HG03521 (cell line): ENCODE measurements at regions not wholly inside any gene's neighbourhood (a gene's known extent, or its start where the extent isn't known, plus 50 kb on each side); places are given as distances from the start of the nearest gene placed in this dataset.
"Not testable (repeated sequence)": the region's sequence is repeated elsewhere in the genome, so short reads cannot be mapped to it uniquely, and the experiment has no call there.

Source experiments
- ATAC-seq: cut with Tn5 transposase; IDR thresholded peaks from one replicate; pipeline ENCODE4 v1.9.1; 2021; ENCODE audit warnings: mild to moderate bottlenecking, moderate library complexity; ENCODE audit not compliant: unreplicated experiment

DNA sequence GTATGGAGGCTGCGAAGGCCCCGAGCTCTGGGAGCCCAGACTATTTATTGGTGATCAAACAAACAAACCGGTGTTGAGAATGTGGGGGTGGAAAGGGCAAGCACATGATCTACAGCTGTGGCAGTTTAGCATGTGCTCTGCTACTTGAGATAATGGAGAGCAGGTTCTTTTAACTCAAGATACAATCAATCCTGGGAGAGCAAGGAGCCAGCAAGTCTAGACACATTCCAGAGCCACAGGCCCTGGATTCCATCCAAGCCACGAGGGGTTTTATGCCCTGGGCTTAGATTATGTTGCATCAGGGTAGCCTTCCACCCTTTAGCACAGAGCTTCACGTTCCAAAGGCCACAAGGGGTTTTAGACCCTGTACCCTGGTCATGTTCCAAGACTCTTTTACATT lies 355.9 kb upstream of the ARID1B start:
- ATAC-seq, result not testable (repeated sequence)

DNA sequence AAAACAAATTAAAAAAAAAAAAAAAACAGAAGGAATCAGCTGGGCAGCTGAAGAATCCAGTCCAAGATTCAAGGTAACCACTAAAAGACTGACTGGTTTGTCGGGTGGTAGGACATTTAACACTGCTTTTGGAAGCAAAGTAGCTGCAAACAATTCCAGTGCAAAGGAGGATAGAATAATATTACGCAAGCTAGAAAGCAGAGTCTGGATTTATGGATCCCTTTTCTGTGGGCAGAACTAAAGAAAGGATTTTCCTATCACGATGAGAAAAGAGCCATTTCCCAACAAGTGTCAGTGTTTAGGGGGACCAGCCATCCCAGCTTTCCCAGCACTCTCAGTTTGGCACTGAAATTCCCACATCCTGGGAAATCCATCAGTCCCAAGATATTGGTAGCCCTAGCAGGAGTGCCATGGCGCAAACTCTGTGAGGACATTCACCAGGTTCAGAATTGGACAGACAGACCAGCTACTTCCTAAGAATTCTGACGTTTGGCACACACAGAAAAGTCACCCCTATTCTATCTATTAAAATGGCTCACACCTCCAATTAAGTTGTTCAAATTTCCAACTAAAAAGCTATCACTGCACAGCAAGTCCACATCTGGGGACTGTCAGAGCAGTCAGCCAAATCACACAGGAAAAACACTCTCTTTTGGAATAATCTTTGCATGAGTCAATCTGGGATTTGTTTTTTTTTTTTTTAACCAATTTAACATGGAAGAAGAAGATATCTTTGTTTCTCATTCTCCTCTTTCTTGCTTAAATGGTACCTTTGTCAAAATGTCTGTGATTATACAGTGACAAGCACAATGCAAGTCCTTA lies 356.8 kb upstream of the ARID1B start:
- ATAC-seq, result no peak

DNA sequence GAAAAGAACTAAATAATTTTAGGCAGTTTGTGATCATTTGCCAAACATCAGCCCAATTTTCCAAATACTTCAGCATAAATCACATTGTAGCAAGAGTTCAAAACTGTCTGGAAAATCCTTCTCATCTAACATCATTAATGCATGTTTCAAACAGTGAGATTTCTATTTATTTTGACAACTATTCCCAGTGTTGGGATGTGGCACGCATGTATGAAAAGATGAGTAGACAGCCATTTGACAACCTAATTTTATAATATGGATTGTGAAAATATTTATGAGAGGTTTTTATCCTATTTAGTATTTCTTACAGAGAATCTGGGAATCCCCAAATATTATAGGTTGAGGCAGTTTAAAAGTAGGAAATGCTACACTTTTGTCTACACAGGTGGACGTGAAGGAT lies 357.6 kb upstream of the ARID1B start:
- no peak for ATAC-seq

DNA sequence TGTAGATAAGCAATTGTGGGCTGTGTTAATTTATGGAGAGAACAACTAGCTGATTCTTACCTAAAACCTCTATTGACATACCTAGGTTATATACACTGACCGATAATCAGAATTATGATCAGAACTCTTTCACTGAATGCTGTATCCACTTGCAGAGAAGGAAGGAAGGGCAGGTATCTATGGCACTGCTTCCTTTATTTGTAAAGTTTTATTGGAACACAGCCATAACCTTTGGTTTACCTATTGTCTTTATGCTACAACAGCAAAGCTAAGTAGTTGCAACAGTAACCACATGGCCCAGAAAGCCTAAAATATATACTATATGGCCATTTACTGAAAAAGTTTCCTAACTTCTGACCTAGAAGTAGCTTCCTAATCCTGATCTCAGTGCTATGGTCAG lies 358.9 kb upstream of the ARID1B start:
- no peak for ATAC-seq

DNA sequence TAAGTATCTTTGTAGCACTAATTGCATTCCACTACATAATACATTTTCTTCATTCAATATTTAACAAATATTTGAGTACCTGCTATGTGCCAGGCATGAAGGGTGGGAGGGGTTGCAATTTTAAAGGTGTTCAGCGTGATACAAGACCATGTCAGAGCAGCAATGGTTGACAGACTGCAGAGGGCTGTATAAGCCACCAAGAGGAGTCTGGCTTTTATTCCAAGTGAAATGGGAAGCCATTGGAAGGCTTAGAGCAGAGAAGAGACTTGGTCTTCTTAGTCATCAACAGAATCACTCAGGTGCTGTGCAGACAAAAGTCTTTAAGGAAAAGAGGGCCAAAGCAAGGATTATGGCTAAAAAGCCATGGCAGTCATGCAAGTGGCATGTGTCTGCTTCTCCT lies 360.8 kb upstream of the ARID1B start:
- no peak for ATAC-seq

DNA sequence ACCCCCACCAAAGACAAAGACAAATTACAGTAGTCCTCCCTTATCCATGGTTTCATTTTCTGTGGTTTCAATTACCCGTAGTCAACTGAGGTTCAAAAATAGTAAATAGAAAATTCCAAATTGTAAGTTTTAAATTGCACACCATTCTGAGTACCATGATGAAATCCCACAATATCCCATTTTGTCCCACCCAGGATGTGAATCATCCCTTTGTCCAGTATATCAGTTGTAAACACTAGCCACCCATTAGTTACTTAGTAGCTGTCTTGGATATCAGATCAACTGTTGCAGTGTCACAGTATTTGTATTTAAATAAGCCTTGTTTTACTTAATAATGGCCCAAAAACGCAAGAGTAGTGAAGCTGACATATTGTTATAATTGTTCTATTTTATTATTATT lies 364.0 kb upstream of the ARID1B start:
- no peak for ATAC-seq

DNA sequence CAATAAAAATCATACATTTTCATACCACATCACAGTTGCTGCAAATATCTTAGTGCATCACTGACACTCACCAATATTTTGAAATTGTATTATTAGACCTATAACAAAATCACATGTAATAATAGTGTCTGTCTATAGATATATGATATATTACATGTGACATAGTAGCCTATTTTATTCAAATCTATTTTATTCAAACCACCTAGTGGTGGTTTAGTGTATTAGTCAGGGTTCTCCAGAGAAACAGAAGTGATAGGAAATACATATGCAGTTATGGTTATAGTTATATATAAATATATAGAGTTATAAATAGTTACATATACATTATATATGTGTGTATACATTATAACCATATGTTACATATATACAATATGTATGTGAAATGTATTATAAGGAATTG lies 366.5 kb upstream of the ARID1B start:
- no peak for ATAC-seq

DNA sequence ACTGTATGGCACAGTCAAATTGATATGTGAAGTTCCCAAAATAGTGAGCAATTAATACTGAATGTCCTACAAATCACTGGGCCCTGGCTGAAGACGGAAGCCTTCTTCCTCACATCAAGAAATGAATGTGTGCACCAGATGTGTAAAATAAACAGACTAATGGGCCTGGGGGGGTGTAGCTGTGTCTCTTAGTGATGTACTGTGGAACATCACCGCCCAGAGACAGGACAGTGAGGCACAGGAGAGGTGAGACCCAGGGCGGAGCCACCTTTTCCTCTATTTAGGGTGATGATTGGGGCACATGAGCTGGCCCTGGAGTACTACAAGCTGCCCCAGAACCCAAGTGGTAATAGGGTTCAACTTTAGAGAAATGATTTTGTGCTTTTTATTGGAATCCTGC lies 368.5 kb upstream of the ARID1B start:
- no peak for ATAC-seq

DNA sequence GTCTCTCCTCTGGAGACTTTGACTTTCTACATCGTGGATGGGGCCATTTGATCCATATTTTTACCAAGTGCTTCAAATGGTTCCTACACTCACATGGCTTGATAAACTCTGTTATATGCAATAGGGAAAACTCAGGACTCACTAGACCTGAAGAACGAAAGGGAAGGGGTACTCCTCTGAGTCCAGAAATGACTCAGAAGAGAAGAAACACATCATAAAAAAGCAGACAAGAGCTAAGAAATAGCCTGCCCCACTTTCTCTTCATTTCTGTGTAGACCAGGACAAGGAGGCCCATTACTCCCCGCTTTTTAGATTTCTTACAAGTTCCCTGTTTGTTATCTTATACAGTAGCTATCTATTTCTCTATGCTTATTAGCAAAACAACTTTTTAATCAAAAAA lies 369.8 kb upstream of the ARID1B start:
- no peak for ATAC-seq

DNA sequence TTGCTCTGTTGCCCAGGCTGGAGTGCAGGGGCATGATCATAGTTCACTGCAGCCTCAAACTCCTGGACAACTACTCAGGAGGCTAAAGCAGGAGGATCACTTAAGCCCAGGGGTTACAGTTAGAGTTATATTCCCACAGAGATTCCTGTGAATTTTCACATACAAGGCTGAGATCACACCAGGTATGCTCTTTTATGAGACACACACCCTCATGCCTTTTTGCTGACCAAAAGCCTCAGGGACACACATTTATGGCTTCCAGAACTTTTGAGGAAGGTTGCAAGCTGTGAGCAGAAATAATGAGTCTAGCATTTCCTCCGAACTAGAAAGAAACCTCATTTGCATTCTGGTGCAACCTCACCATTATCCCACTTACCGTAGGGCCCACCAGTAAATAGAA lies 370.5 kb upstream of the ARID1B start:
- no peak for ATAC-seq

DNA sequence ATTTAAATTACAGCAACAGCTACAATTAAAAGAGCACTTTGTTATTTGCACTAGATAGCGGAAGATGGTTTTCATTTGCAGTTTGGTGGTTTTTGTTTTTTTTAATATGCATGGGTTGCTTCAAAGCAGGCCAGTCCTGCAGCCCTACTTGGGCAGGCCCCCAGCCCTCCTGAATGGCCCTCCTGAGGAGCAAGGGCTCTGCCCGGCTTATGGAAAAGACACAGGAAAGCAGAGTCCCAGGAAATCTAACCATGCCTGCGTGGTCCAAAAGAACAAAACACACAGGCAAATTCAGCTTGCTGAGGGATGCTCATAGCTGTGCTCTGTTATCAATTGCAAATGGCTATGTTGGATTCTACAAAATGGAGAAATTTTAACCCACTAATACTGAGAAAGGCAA lies 371.1 kb upstream of the ARID1B start:
- no peak for ATAC-seq

DNA sequence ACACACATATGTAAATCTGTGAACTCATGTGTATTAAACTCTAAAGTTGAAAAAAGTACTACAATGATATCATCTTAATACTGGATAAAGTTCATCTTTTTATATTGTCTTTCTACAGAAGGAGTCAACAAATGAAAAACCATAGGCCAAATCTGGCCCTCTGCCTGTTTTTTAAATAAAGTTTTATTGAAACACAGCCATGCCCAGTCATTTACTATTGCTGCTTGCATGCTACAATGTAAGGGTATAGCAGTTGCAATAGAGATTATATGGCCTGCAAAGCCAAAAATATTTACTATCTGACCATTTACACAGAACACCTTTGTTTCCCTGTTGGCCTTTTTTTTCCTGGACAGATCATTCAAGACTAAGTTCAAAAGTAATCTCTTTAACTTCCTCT lies 374.6 kb upstream of the ARID1B start:
- ATAC-seq, result no peak

DNA sequence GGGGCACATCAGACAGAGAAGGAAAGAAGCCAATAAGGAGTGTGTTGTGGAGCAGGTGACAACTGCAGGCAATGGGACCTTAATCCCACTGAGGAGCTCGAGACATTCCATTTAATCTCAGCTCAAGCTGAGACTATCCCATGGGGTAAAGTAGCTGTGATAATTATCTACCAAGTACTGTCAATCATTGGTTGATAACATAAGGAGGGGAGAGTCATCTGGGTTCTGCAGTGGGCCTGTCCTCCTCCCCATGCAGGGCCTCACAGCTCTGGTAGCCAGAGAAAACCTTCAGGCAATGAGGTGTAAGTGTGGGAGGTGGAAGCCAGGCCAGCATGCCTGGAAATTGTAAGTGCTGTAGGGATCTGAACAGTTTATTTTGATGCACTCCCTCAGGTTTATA lies 375.0 kb upstream of the ARID1B start:
- ATAC-seq, result no peak

DNA sequence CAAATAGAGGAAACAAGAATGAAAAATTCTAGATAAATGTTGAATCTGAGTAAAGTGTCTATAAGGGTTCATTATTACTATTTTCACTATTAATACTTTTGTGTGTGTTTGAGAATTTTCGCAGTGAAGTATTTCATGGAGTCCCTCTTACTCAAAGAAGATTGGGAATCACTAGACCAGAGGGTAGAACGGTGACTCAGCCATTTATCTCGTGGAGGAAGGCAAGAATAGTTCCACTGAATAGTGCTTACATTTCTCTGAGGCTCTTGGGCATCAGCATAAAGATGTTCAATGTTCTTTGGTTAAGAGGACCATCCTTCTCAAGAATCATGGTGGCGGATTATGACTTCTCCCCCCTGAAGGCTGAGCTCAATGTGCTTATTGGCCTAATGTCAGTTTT lies 376.7 kb upstream of the ARID1B start:
- no peak for ATAC-seq

DNA sequence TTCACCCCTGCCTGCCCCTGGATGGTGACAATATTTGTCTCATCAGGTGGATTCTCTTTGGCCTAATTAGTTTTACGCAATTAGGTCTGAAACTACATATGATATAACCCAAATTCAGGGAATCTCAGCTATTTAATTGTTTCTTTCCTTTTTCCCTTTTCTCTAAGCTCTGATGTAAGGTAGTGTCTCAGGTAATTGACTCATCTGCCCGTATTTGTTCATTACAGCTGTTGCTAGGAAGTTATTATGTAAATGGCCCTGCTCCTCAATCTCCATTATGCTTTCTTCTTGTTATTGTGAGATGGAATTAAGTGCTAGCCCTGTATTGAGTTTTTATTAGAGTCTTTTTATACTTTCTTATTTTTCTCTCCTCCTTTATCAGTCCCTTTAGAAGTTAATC lies 378.2 kb upstream of the ARID1B start:
- no peak for ATAC-seq

DNA sequence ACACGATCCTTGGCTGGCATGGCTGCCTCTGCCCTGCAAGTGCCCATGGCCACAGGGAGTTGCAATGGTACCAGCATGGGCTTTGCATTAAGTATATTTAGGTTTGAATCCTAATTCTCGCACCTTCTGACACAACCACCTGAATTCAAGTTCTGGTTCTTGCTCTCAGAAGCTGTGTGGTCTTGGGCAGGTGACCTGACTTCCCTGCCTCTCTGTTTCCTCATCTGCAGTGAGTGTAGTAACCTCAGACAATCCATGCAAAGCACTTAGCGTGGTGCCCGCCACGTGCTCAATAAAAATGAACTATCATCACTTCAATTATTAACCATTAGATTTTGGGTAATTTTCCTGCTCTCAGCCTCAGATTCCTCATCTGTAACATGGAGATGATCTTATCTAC lies 378.8 kb upstream of the ARID1B start:
- ATAC-seq, result no peak

DNA sequence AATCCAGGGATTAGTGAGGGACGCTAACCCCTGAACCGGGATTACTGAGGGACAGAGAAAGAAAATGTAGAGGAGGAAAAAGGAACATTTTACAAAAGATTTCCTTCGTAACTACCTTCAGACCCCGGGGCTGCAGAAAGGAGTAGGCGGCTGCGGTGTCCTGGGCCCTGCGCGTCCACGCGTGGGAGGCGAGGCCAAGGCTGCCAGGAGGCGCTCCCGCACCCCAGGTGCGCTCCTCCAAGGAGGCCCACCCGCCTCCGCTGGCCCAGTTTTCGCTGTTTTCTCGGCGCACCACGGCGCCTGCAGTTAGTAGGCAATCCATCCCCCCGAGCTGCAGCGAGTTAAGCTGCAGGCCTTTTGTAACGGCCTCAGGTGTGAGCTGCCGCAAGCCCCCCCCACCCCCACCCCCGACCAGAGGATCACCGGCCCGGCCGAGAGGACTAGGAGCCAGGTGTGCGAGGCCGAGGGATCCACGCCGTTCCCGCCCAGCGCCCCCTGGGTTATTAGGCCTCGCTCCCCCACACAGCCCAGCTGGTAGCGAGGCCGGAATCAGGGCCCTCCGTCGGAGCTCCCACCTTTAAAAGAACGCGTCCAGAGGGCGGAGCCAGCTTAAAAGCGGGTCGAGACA lies 380.3 kb upstream of the ARID1B start:
- no peak for ATAC-seq

DNA sequence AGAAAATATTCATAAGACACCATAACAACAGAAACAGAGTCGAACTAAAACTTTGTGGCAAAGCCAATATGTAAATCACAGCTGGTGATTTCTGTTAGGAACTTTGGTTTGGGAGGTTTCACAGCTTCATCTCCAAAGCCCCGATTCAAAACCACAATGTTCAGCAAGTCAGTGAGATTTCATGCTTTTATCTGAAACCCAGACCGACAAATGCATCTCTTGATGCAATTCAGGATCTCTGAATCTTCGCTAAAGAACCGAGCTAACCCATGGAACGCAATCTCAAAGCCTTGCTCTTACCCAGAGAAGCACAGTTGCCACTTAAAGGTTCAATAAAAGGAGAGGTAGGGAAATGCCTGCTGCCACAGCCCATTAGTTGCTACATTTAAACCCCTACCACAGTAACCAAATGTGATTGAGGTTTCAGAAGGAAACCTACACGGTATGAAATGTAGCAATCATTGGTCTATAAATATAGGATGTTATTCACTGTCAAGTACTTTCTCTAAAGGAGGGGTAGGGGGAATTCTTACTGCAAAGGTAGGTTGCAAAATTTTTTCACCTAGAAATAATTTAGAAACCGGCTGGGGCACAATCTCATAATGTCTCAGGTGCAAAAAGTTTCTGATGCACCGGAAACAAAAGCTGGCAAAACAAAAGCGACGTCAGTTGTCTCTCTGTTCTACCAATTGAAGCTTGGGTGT lies 381.0 kb upstream of the ARID1B start:
- peak; percentile 40 for ATAC-seq

DNA sequence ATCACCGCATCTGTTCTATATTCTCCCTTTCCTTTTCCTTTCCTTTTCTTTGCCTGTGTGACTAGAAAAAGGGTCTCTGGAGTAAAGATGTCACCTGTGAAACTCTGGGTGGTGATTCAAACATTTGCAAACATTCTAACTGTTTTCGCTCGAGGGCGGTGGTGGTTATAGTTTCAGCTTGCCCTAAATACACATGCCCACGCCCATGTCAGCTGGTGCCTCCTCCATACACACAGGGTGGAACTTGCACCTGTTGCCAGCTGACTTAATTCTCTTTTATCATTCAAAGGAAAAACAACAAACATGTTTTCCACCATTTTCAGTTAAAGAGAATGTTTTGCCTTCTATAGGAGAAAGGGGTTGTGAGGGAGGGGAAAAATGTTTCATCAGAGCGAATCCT lies 381.9 kb upstream of the ARID1B start:
- peak; percentile 67 for ATAC-seq

DNA sequence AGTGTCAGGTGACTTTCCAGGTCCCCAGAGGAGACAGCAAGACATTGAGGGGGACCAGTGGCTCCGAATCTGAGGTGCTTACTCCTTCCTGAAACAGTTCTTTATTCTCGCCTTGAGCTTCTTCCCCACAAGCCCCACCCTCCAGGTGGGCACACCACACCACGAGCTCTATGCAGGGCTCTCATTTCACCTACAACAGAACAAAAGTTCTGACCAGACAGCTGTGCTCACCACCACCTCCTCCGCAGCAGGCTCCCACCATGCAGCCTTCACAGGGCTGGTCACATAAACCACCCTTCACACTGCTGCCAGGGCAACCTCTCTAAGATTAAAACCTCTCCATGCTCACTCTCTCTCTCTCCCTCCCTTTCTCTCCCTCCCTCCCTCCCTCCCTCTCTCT lies 384.5 kb upstream of the ARID1B start:
- ATAC-seq, result no peak

DNA sequence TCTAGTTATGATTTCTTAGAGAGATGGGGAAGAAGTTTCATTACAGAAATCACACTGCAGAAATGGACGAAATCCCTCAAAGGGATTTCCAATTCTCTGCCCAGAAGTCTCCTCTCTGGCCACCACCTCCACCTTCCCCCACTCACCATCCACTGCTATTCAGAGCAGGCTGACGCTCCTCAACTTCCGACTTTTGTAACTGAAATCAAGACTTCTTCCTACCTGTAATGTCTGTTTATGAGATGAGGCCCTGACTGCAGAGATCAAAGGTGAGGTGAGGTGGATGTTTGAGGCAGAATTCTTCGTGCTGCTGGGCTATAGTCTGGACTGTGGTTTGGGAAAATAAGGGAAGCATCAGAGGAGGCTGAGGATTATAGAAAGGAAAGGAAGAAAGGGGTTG lies 385.2 kb upstream of the ARID1B start:
- ATAC-seq, result no peak

DNA sequence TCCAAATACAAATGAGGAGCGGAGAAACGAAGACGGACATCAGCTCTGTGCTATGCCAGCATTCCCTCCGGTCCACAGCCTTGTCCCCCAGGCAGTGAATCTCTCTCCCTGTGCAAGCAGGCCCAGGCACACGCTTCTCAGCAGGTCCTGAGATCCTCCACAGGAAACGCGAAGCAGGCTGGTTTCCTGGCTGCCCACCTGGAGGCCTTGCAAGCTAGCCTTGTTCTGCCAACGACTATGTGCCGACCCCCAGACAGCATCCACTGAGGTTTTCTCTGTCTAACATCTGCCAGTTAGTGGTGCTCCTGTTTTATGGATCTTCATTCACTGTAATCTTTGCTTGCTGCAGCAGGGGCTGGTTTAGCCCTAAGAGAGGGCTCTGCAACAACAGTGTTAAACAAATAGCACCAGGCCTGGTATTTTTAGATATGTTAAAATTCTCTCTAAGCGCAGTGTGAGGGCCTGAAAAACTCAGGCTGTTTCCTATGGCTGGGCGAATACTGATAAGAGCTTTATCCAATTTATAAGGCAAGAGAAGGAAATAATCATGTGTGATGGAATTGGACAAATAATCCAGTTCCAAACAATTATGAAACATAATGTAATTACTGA lies 386.0 kb upstream of the ARID1B start:
- no peak for ATAC-seq
